Endothelial cell of umbilical vein (primary cell): ENCODE measurements at regions not wholly inside any gene's neighbourhood (a gene's known extent, or its start where the extent isn't known, plus 50 kb on each side); places are given as distances from the start of the nearest gene placed in this dataset.

Experiments
- EZH2 ChIP-seq: IDR thresholded peaks from 2 replicates; pipeline ENCODE4 v1.6.1; 2012; ENCODE audit warnings: borderline replicate concordance, low read depth, mild to moderate bottlenecking, moderate library complexity, low read length, inconsistent platforms; ENCODE audit not compliant: severe bottlenecking
- POLR2AphosphoS5 ChIP-seq: IDR thresholded peaks from 2 replicates; pipeline ENCODE4 v1.6.1; 2012; ENCODE audit warnings: low read depth, mild to moderate bottlenecking, control low read depth, low read length, moderate library complexity; ENCODE audit not compliant: insufficient read depth
- TF ChIP-seq, protein P1 (sequence below), 2 donors: IDR thresholded peaks; 1 replicate in 1 of 2; 2 replicates in 1 of 2; pipeline ENCODE4 v1.5.1; 2011; ENCODE audit warnings: low read length in 2 of 2, mild to moderate bottlenecking in 2 of 2, moderate library complexity in 2 of 2, control low read depth in 1 of 2, inconsistent platforms in 1 of 2, low read depth in 1 of 2; ENCODE audit not compliant: insufficient read depth in 1 of 2; ENCODE audit errors: extremely low read depth in 1 of 2

DNA sequence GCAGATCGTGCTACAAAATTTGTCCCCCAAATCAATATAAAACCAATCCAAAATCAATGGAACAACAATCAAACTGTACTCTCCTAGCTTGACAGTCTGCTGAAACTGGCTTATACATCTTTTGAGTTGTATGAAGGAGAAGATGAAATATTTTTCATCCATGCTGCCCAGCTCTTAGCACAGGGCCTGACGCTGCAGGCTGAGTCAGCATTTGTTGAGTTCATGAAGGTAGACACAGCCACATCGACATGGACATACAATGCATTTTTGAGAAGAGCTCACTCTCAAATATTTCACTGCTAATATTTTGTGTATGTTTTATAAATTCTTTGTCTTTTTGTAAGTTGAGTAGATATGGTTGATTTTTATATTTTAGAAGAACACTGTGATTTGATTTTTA is 327.3 kb downstream of the OTOL1 start:
- TF ChIP-seq EZH2 (no peak), POLR2AphosphoS5 (no peak)
- TF ChIP-seq, protein P1, sequence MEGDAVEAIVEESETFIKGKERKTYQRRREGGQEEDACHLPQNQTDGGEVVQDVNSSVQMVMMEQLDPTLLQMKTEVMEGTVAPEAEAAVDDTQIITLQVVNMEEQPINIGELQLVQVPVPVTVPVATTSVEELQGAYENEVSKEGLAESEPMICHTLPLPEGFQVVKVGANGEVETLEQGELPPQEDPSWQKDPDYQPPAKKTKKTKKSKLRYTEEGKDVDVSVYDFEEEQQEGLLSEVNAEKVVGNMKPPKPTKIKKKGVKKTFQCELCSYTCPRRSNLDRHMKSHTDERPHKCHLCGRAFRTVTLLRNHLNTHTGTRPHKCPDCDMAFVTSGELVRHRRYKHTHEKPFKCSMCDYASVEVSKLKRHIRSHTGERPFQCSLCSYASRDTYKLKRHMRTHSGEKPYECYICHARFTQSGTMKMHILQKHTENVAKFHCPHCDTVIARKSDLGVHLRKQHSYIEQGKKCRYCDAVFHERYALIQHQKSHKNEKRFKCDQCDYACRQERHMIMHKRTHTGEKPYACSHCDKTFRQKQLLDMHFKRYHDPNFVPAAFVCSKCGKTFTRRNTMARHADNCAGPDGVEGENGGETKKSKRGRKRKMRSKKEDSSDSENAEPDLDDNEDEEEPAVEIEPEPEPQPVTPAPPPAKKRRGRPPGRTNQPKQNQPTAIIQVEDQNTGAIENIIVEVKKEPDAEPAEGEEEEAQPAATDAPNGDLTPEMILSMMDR (IDR thresholded peaks at IDR 0.05; ENCODE audit: extremely low read depth in 1 of 2, insufficient read depth in 1 of 2, low read depth in 1 of 2, low read length in 2 of 2): no peak
